H1 (cell line): ENCODE measurements at regions not wholly inside any gene's neighbourhood (a gene's known extent, or its start where the extent isn't known, plus 50 kb on each side); places are given as distances from the start of the nearest gene placed in this dataset.

Experiments
- CREB1 ChIP-seq: IDR thresholded peaks from 2 replicates; pipeline ENCODE4 v1.6.1; 2012; ENCODE audit warnings: inconsistent platforms
- KDM1A ChIP-seq: fragments of 200-600, 300-600 bp; sonication (generic); IDR thresholded peaks from 2 replicates; pipeline ENCODE4 v1.7.1; 2016; ENCODE audit warnings: mild to moderate bottlenecking, low read length, borderline replicate concordance
- RBBP5 ChIP-seq: IDR thresholded peaks from 2 replicates; pipeline ENCODE4 v1.7.1; 2012; ENCODE audit warnings: low read depth, mild to moderate bottlenecking, inconsistent platforms, low read length, moderate library complexity, borderline replicate concordance
- ZNF274 ChIP-seq: IDR thresholded peaks from 2 replicates; pipeline ENCODE4 v1.7.0; 2012; ENCODE audit warnings: low read length, borderline replicate concordance; ENCODE audit errors: extremely low read depth

DNA sequence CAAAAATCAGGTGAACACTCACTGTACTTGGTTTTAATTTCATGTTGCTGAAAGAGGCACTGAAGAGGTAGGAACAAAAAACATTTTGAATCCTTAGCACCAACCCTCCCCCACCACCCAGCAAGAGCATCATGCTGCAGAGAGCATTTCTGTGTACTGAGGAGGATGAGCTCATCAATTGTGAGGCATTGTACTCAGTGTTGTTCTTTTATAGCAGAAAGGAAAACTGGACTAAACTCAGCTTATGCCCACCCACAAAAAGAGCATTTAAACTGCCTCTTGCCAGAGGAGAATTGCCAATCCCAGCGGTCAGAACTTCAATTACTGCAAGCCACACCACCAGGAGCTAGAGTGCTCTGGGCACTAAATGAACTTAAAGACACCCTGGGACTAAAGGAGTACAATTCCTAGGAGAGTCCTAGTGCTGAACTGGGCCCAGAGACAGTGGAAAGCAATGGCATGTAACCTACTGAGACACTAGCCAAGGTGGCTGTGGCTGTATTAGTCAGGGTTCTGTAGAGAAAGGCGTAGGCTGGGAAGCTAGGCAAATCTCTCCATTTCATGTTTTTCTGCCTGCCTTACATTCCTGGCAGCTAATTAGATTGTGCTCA, 280.7 kb upstream of the KLHL4 start (continued):
- no peak for TF ChIP-seq CREB1
- no peak for TF ChIP-seq ZNF274
- TF ChIP-seq KDM1A, result no peak
- no peak for TF ChIP-seq RBBP5
- TF ChIP-seq, all 59 proteins: peak for 0
